ENCODE measurements at regions not wholly inside any gene's neighbourhood (a gene's known extent, or its start where the extent isn't known, plus 50 kb on each side); places are given as distances from the start of the nearest gene placed in this dataset.

DNA sequence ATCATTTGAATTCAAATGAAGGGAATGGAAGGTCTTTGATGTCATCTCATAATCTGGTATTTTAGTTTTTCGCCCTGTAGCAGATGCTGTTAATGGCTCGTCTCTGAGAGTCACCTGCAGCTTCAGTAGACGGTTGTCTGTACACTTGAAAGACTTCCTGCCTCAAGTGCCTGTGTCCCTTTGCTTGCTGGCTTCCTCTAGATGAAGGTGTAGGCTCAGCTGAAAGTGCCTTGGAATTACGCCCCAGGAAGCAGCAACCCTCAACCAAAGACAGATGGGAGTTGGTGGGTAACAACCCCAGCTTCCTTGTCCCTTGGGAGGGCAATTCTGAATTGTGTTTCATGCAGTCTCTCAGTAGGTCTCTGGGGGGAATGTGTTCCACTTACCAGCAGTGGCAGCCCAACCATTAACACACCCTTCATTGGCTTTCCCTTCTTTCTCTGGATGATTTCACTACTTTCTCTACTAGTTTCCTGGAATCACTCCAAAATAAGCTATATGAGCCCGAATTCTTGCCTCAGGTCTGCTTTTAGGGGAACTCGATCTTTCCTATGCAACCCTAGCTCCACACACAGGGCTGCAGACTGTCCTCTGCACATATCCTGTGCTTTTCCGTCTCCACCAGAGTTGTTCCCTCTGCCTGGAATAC is 395.6 kb downstream of the DMAC1 start:
- Histone ChIP-seq H3K9me3 (no peaks in the 10 kb centered on the region), H3K4me3 (no peak overlapping the region), H3K36me3 (ENCODE audit: low read depth) (no peaks in the 10 kb centered on the region), H3K4me1 (ENCODE audit: low read depth) (no peaks in the 10 kb centered on the region)
- no peak for TF ChIP-seq CTCF (IDR thresholded peaks at IDR 0.05)
- DNase-seq (no peak), ATAC-seq (no peak)
- intact Hi-C loops (cut with DNase I, micrococcal nuclease) = no loop called here

DNA sequence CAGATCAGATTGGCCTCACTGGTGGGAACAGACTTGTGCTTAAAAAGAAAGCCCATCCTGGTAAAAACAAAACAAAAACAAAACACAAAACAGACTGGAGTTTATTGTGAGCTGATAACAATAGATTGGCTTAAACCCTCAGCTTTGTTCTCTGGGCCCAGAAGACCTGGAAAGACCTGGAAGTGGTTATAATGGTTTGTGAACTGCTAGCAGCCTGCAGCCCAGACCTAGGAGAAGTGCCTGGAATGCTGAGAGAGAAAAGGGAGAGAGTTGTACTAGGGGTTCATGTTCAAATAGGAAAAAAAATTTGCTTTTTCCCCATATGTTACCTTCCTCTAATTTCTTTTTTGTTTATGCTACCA is 396.6 kb downstream of the DMAC1 start:
- Histone ChIP-seq H3K9me3 (no peaks in the 10 kb centered on the region), H3K4me3 (no peak overlapping the region), H3K36me3 (ENCODE audit: low read depth) (no peaks in the 10 kb centered on the region), H3K4me1 (ENCODE audit: low read depth) (no peaks in the 10 kb centered on the region)
- intact Hi-C loops (cut with DNase I, micrococcal nuclease) = no loop called here
- no peak for TF ChIP-seq CTCF (IDR thresholded peaks at IDR 0.05)
- no peak for ATAC-seq
- no peak for DNase-seq

DNA sequence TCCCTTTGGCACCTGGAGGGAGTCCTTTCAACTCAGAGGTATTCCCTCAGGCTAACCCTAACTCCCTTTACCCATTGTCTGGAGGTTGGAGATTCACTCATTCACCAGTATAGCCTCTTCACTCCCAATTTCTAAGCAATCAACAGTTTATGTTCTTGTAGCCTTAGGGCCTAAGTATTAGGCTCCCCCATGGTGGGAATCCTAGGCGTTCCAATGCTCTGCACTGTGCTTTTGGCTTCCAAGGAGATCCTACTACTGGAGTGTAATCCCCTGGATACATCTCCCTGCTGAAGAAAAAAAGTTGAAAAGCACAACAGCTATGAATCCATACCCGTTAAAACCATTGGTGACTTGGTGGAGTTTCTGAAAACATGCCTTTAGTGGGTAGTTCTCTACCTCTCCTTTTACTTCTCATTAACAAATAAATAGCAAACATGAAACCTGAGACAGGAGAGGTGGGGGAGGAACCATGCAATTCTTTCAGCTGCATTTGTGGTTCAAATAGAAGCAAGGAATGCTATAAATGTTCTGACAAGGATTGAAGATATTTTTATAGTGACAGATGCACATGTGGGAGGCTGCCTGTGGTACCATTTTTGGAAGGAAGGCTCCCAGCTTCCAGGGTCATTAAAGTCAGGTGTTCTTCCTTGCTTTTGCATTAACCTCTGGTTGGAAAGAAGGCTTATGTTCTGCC is 397.1 kb downstream of the DMAC1 start:
- DNase-seq = no peak
- intact Hi-C loops (cut with DNase I, micrococcal nuclease) = no loop called here
- H3K36me3 ChIP-seq (ENCODE audit: low read depth) = no peaks in the 10 kb centered on the region
- ATAC-seq = no peak
- H3K4me1 ChIP-seq (ENCODE audit: low read depth) = no peaks in the 10 kb centered on the region
- TF ChIP-seq CTCF (IDR thresholded peaks at IDR 0.05) = no peak
- no peak overlapping the region for H3K4me3 ChIP-seq
- no peaks in the 10 kb centered on the region for H3K9me3 ChIP-seq

- Histone ChIP-seq H3K9me3 (no peaks in the 10 kb centered on the region), H3K4me3 (no peak overlapping the region), H3K4me1 (ENCODE audit: low read depth) (no peaks in the 10 kb centered on the region), H3K36me3 (ENCODE audit: low read depth) (no peaks in the 10 kb centered on the region)
- no peak for TF ChIP-seq CTCF (IDR thresholded peaks at IDR 0.05)
- intact Hi-C loops (cut with DNase I, micrococcal nuclease) = no loop called here
- no peak for ATAC-seq
- no peak for DNase-seq
These were observed 398.5 kb downstream of the DMAC1 start for GRCh38 chr9:7401116-7401515.

DNA sequence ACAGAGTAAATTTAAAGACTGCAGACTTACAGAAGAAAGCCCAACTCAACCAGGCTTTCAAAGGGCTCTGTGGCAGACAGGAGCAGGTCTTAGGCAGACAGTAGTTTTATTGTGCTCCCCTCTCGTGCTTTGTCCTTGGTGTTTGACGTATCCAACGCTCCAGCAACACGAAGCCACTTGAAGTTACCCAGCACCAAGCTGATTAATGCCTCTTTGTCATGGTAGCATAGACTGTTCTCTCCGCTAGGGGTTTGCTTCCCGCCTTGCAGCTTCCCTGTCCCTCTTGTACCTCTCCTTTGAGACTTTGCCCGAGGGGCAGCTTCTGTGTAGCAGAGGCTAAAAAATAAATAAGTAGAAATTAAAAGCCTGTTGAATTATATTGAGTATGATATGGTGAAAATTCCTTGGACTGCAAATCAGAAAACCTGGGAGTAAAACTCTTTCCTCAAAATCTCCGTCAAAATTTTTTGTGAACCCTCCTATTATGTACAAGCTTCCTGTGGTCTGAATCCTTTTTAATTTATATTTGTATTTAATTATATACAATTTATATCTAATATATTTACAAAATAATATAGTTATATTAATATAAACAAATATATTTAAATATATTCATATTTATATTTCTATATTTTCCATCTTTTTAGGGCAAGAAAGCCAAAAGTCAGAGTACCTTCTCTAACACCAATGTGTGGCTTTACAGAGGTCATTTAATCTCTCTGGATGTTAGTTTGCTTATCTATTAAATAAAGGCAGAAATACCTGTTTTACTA is 405.4 kb downstream of the DMAC1 start:
- H3K36me3 ChIP-seq (ENCODE audit: low read depth) = no peaks in the 10 kb centered on the region
- H3K4me1 ChIP-seq (ENCODE audit: low read depth) = no peaks in the 10 kb centered on the region
- TF ChIP-seq CTCF (IDR thresholded peaks at IDR 0.05) = no peak
- no peak overlapping the region for H3K4me3 ChIP-seq
- no peak for ATAC-seq
- no peaks in the 10 kb centered on the region for H3K9me3 ChIP-seq
- DNase-seq = no peak
- intact Hi-C loops (cut with DNase I, micrococcal nuclease) = no loop called here

Data from mucosa of descending colon (tissue), 3 donors.